Uterus (tissue), 3 donors: ENCODE measurements at regions not wholly inside any gene's neighbourhood (a gene's known extent, or its start where the extent isn't known, plus 50 kb on each side); places are given as distances from the start of the nearest gene placed in this dataset.

Experiments
- DNase-seq, 2 donors: peaks; one replicate each; pipeline ENCODE4 v3.0.0-alpha.2; 2019 to 2020
- H3K27ac ChIP-seq, 2 donors: fragments of 200-600 bp; sonication (generic); 1 replicate in 1 of 2; 2 replicates in 1 of 2; pipeline ENCODE4 v1.5.1; 2016 to 2018
- H3K27me3 ChIP-seq, 2 donors: fragments of 200-600 bp; sonication (generic); one replicate each; pipeline ENCODE4 v1.5.1; 2018 to 2019; ENCODE audit warnings: control low read depth in 1 of 2
- H3K36me3 ChIP-seq, 2 donors: fragments of 200-600 bp; sonication (generic); one replicate each; pipeline ENCODE4 v1.5.1; 2019; ENCODE audit warnings: control low read depth in 1 of 2
- H3K4me1 ChIP-seq, 2 donors: fragments of 200-600 bp; sonication (generic); one replicate each; pipeline ENCODE4 v1.5.1; 2018 to 2019; ENCODE audit warnings: control low read depth in 1 of 2
- H3K4me3 ChIP-seq, 2 donors: fragments of 200-600 bp; sonication (generic); 1 replicate in 1 of 2; 2 replicates in 1 of 2; pipeline ENCODE4 v1.5.1; 2018 to 2019; ENCODE audit warnings: mild to moderate bottlenecking in 1 of 2
- H3K9me3 ChIP-seq, 2 donors: fragments of 200-600 bp; sonication (generic); one replicate each; pipeline ENCODE4 v1.5.1; 2019; ENCODE audit warnings: control low read depth in 1 of 2
- POLR2A ChIP-seq, 2 donors: fragments of 450-650 bp; IDR thresholded peaks; one replicate each; pipeline ENCODE4 v1.6.1; 2016; ENCODE audit warnings: antibody characterized with exemption in 2 of 2, mild to moderate bottlenecking in 1 of 2, moderate library complexity in 1 of 2
- intact Hi-C: fragments of 100-400 bp; cut with DNase I; formaldehyde crosslinking; loops from one replicate; pipeline ENCODE4 v1.15.1; 2023; ENCODE audit warnings: low total_unique reads
- TF ChIP-seq, protein P1 (sequence below), 4 experiments: fragments of 200-600 bp in 2 of 4; fragments of 450-650 bp in 2 of 4; sonication (generic) in 2 of 4; IDR thresholded peaks; one replicate each; pipeline ENCODE4 v1.5.1; 2016 to 2019; ENCODE audit warnings: antibody characterized with exemption in 4 of 4, mild to moderate bottlenecking in 2 of 4, moderate library complexity in 1 of 4
- donor health status: DM: yes; HTN: yes; CAD: no.

GRCh38 chr1:198377702-198378101, 162.8 kb downstream of the ATP6V1G3 start:
- intact Hi-C loops: no loop called here
- H3K36me3 ChIP-seq: no peaks in the 10 kb centered on the region
- H3K9me3 ChIP-seq: peaks cover 0 to 3% of the 10 kb centered on the region in 2 donors
- H3K27me3 ChIP-seq: no peaks in the 10 kb centered on the region
- no peak for TF ChIP-seq POLR2A (IDR thresholded peaks at IDR 0.05)
- TF ChIP-seq, protein P1, sequence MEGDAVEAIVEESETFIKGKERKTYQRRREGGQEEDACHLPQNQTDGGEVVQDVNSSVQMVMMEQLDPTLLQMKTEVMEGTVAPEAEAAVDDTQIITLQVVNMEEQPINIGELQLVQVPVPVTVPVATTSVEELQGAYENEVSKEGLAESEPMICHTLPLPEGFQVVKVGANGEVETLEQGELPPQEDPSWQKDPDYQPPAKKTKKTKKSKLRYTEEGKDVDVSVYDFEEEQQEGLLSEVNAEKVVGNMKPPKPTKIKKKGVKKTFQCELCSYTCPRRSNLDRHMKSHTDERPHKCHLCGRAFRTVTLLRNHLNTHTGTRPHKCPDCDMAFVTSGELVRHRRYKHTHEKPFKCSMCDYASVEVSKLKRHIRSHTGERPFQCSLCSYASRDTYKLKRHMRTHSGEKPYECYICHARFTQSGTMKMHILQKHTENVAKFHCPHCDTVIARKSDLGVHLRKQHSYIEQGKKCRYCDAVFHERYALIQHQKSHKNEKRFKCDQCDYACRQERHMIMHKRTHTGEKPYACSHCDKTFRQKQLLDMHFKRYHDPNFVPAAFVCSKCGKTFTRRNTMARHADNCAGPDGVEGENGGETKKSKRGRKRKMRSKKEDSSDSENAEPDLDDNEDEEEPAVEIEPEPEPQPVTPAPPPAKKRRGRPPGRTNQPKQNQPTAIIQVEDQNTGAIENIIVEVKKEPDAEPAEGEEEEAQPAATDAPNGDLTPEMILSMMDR (IDR thresholded peaks at IDR 0.05): no peak
- no peak overlapping the region for H3K4me3 ChIP-seq
- no peaks in the 10 kb centered on the region for H3K4me1 ChIP-seq
- no peak for DNase-seq
- H3K27ac ChIP-seq: no peak overlapping the region

GRCh38 chr1:198374288-198374687, 166.2 kb downstream of the ATP6V1G3 start:
- Histone ChIP-seq H3K36me3 (no peaks in the 10 kb centered on the region), H3K27me3 (no peaks in the 10 kb centered on the region), H3K27ac (no peak overlapping the region), H3K9me3 (peaks cover 0 to 3% of the 10 kb centered on the region in 2 donors), H3K4me3 (no peak overlapping the region), H3K4me1 (no peaks in the 10 kb centered on the region)
- TF ChIP-seq, protein P1 (IDR thresholded peaks at IDR 0.05): no peak
- TF ChIP-seq POLR2A (IDR thresholded peaks at IDR 0.05): no peak
- intact Hi-C loops: no loop called here
- no peak for DNase-seq

DNA sequence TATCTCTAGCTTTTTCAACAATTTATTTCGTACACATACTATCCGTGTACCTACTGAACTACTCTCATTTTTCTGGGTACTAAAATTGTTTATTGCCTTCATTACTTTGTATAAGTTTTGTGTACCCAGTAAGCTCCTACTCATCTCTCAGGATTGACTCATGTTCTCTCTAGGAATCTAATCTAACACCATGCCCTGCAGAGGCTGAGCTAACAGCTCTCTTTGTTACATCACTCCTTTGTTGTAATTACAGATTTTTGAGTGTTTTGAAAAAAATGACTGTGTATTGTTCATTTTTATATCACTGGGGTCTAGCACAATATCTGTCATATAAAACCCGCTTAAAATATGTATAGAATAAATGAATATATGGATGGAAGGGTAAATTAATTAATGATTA, 167.1 kb downstream of the ATP6V1G3 start:
- no peak overlapping the region for H3K27ac ChIP-seq
- no peaks in the 10 kb centered on the region for H3K27me3 ChIP-seq
- intact Hi-C loops: no loop called here
- no peak for DNase-seq
- H3K4me3 ChIP-seq: no peak overlapping the region
- no peak for TF ChIP-seq POLR2A (IDR thresholded peaks at IDR 0.05)
- TF ChIP-seq, protein P1 (IDR thresholded peaks at IDR 0.05): no peak
- H3K4me1 ChIP-seq: no peaks in the 10 kb centered on the region
- H3K9me3 ChIP-seq: peaks cover 0 to 3% of the 10 kb centered on the region in 2 donors
- H3K36me3 ChIP-seq: no peaks in the 10 kb centered on the region
